SK-N-SH treated with all-trans-retinoic acid at 6 μM for 48 hours (cell line): ENCODE measurements at regions not wholly inside any gene's neighbourhood (a gene's known extent, or its start where the extent isn't known, plus 50 kb on each side); places are given as distances from the start of the nearest gene placed in this dataset.

Experiments used
- ATAC-seq: fragments of 200-7000 bp; cut with Tn5 transposase; 3 replicates; pipeline ENCODE4 v1.9.1; 2020; ENCODE audit warnings: mild to moderate bottlenecking, moderate library complexity
- ARNTL ChIP-seq: fragments of 450-650 bp; formaldehyde crosslinking; IDR thresholded peaks from 2 replicates; pipeline ENCODE4 v1.5.0; 2020; ENCODE audit warnings: low read depth, mild to moderate bottlenecking, moderate library complexity, borderline replicate concordance
- BACH2 ChIP-seq: fragments of 250-450 bp; sonication (Bioruptor Pico); IDR thresholded peaks from 2 replicates; pipeline ENCODE4 v1.9.0; 2021; ENCODE audit warnings: mild to moderate bottlenecking, borderline replicate concordance
- ESRRG ChIP-seq: fragments of 250-450 bp; sonication (Bioruptor Pico); IDR thresholded peaks from 2 replicates; pipeline ENCODE4 v1.6.1; 2021; ENCODE audit warnings: mild to moderate bottlenecking
- GLIS3 ChIP-seq: fragments of 250-450 bp; sonication (Bioruptor Pico); IDR thresholded peaks from 2 replicates; pipeline ENCODE4 v1.5.0; 2020; ENCODE audit warnings: mild to moderate bottlenecking, moderate library complexity
- ISL1 ChIP-seq: fragments of 250-450 bp; sonication (Bioruptor Pico); IDR thresholded peaks from 2 replicates; pipeline ENCODE4 v2.1.2; 2022; ENCODE audit warnings: mild to moderate bottlenecking, moderate library complexity
- OSR1 ChIP-seq: fragments of 250-450 bp; sonication (Bioruptor Pico); IDR thresholded peaks from 2 replicates; pipeline ENCODE4 v1.8.0; 2022; ENCODE audit warnings: moderate library complexity, mild to moderate bottlenecking, inconsistent platforms
- PATZ1 ChIP-seq: fragments of 250-450 bp; sonication (Bioruptor Pico); IDR thresholded peaks from 2 replicates; pipeline ENCODE4 v1.8.0; 2020; ENCODE audit warnings: mild to moderate bottlenecking, moderate library complexity, borderline replicate concordance
- POU6F1 ChIP-seq: fragments of 250-450 bp; sonication (Bioruptor Pico); IDR thresholded peaks from 2 replicates; pipeline ENCODE4 v1.8.0; 2021; ENCODE audit warnings: low read depth, mild to moderate bottlenecking, moderate library complexity, borderline replicate concordance
- PPARA ChIP-seq: fragments of 250-450 bp; sonication (Bioruptor Pico); IDR thresholded peaks from 2 replicates; pipeline ENCODE4 v1.5.0; 2020; ENCODE audit warnings: mild to moderate bottlenecking, borderline replicate concordance
- RARB ChIP-seq: fragments of 250-450 bp; sonication (Bioruptor Pico); IDR thresholded peaks from 2 replicates; pipeline ENCODE4 v1.8.0; 2021; ENCODE audit warnings: mild to moderate bottlenecking, moderate library complexity
- SNAI2 ChIP-seq: fragments of 250-450 bp; sonication (Bioruptor Pico); IDR thresholded peaks from 2 replicates; pipeline ENCODE4 v1.5.0; 2020; ENCODE audit warnings: mild to moderate bottlenecking, moderate library complexity
- TCF4 ChIP-seq: fragments of 250-450 bp; sonication (Bioruptor Pico); IDR thresholded peaks from 2 replicates; pipeline ENCODE4 v1.8.0; 2021; ENCODE audit warnings: mild to moderate bottlenecking, moderate library complexity, borderline replicate concordance
- TOX ChIP-seq: fragments of 250-450 bp; sonication (Bioruptor Pico); IDR thresholded peaks from 2 replicates; pipeline ENCODE4 v1.8.0; 2021; ENCODE audit warnings: mild to moderate bottlenecking, moderate library complexity, borderline replicate concordance
- ZFP3 ChIP-seq: fragments of 250-450 bp; sonication (Bioruptor Pico); IDR thresholded peaks from 2 replicates; pipeline ENCODE4 v1.5.0; 2020; ENCODE audit warnings: mild to moderate bottlenecking, moderate library complexity
- ZFP30 ChIP-seq: fragments of 450-650 bp; formaldehyde crosslinking; IDR thresholded peaks from 2 replicates; pipeline ENCODE4 v1.5.0; 2022; ENCODE audit warnings: mild to moderate bottlenecking, moderate library complexity
- ZNF70 ChIP-seq: fragments of 450-650 bp; formaldehyde crosslinking; IDR thresholded peaks from 2 replicates; pipeline ENCODE4 v1.5.0; 2020; ENCODE audit warnings: mild to moderate bottlenecking, moderate library complexity
- ZNF8 ChIP-seq: fragments of 450-650 bp; formaldehyde crosslinking; IDR thresholded peaks from 2 replicates; pipeline ENCODE4 v1.5.0; 2020; ENCODE audit warnings: mild to moderate bottlenecking, moderate library complexity
- TF ChIP-seq, protein P1 (sequence below): fragments of 250-450 bp; sonication (Bioruptor Pico); IDR thresholded peaks from 2 replicates; pipeline ENCODE4 v1.5.0; 2020; ENCODE audit warnings: mild to moderate bottlenecking, moderate library complexity
- TF ChIP-seq, protein P2 (sequence below): fragments of 250-450 bp; sonication (Bioruptor Pico); IDR thresholded peaks from 2 replicates; pipeline ENCODE4 v1.5.1; 2020; ENCODE audit warnings: low read depth, mild to moderate bottlenecking, moderate library complexity
- TF ChIP-seq, protein P3 (sequence below): fragments of 250-450 bp; sonication (Bioruptor Pico); IDR thresholded peaks from 2 replicates; pipeline ENCODE4 v1.5.1; 2021; ENCODE audit warnings: mild to moderate bottlenecking, moderate library complexity

- TF ChIP-seq, protein P1, sequence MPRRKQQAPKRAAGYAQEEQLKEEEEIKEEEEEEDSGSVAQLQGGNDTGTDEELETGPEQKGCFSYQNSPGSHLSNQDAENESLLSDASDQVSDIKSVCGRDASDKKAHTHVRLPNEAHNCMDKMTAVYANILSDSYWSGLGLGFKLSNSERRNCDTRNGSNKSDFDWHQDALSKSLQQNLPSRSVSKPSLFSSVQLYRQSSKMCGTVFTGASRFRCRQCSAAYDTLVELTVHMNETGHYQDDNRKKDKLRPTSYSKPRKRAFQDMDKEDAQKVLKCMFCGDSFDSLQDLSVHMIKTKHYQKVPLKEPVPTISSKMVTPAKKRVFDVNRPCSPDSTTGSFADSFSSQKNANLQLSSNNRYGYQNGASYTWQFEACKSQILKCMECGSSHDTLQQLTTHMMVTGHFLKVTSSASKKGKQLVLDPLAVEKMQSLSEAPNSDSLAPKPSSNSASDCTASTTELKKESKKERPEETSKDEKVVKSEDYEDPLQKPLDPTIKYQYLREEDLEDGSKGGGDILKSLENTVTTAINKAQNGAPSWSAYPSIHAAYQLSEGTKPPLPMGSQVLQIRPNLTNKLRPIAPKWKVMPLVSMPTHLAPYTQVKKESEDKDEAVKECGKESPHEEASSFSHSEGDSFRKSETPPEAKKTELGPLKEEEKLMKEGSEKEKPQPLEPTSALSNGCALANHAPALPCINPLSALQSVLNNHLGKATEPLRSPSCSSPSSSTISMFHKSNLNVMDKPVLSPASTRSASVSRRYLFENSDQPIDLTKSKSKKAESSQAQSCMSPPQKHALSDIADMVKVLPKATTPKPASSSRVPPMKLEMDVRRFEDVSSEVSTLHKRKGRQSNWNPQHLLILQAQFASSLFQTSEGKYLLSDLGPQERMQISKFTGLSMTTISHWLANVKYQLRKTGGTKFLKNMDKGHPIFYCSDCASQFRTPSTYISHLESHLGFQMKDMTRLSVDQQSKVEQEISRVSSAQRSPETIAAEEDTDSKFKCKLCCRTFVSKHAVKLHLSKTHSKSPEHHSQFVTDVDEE (CRISPR knock-in tag): no peak
- TF ChIP-seq RARB (CRISPR knock-in tag) (no peak), ESRRG (CRISPR knock-in tag) (no peak), ZNF8 (CRISPR knock-in tag) (no peak), OSR1 (no peak), POU6F1 (CRISPR knock-in tag) (no peak), ZNF70 (CRISPR knock-in tag) (no peak), PPARA (CRISPR knock-in tag) (no peak), GLIS3 (CRISPR knock-in tag) (no peak), ZFP3 (CRISPR knock-in tag) (no peak), TOX (CRISPR knock-in tag) (no peak)
- TF ChIP-seq, protein P2, sequence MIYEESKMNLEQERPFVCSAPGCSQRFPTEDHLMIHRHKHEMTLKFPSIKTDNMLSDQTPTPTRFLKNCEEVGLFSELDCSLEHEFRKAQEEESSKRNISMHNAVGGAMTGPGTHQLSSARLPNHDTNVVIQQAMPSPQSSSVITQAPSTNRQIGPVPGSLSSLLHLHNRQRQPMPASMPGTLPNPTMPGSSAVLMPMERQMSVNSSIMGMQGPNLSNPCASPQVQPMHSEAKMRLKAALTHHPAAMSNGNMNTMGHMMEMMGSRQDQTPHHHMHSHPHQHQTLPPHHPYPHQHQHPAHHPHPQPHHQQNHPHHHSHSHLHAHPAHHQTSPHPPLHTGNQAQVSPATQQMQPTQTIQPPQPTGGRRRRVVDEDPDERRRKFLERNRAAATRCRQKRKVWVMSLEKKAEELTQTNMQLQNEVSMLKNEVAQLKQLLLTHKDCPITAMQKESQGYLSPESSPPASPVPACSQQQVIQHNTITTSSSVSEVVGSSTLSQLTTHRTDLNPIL (CRISPR knock-in tag): no peak
- ATAC-seq: no peak
Observed at GRCh38 chr13:24087605-24088225, 72.8 kb upstream of the SPATA13 start.

DNA sequence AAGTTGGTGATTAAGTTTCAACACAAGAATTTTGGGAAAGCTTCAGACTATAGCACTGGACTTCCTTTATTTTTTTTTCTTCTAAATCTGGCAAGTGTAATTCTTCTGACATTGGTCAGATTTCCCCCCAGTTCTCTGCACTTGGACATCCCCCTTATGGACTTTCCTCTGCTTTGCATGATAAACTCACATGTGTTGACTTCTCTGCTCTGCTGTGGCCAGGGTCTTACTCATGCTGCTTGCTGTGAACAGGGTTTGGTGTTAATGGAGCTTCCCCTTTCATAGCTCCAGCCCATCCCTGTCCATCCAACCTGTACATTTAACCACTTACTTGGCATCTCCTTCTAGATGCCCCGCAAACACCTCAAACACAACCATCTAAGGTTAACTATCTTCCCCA lies 70.5 kb upstream of the SPATA13 start:
- ATAC-seq: no peak
- TF ChIP-seq ARNTL (CRISPR knock-in tag): no peak
- TF ChIP-seq ESRRG (CRISPR knock-in tag): no peak
- TF ChIP-seq, protein P1 (CRISPR knock-in tag): no peak
- no peak for TF ChIP-seq BACH2
- TF ChIP-seq, protein P3, sequence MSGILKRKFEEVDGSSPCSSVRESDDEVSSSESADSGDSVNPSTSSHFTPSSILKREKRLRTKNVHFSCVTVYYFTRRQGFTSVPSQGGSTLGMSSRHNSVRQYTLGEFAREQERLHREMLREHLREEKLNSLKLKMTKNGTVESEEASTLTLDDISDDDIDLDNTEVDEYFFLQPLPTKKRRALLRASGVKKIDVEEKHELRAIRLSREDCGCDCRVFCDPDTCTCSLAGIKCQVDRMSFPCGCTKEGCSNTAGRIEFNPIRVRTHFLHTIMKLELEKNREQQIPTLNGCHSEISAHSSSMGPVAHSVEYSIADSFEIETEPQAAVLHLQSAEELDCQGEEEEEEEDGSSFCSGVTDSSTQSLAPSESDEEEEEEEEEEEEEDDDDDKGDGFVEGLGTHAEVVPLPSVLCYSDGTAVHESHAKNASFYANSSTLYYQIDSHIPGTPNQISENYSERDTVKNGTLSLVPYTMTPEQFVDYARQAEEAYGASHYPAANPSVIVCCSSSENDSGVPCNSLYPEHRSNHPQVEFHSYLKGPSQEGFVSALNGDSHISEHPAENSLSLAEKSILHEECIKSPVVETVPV: no peak
- no peak for TF ChIP-seq ZFP3 (CRISPR knock-in tag)
- no peak for TF ChIP-seq ZNF70 (CRISPR knock-in tag)
- TF ChIP-seq, all 23 proteins: peak for 0

GRCh38 chr13:24091080-24091479 lies 69.4 kb upstream of the SPATA13 start:
- ATAC-seq: no peak
- TF ChIP-seq ARNTL (CRISPR knock-in tag) (no peak), ZFP30 (CRISPR knock-in tag) (no peak), ESRRG (CRISPR knock-in tag) (no peak), ZNF8 (CRISPR knock-in tag) (no peak), PPARA (CRISPR knock-in tag) (no peak), PATZ1 (CRISPR knock-in tag) (no peak), SNAI2 (CRISPR knock-in tag) (no peak), ISL1 (CRISPR knock-in tag) (no peak), OSR1 (no peak), ZFP3 (CRISPR knock-in tag) (no peak), GLIS3 (CRISPR knock-in tag) (no peak), TCF4 (no peak)
- TF ChIP-seq, protein P2 (CRISPR knock-in tag): no peak
- TF ChIP-seq, protein P1 (CRISPR knock-in tag): no peak
